Thoracic aorta (tissue), 2 donors: ENCODE measurements at regions not wholly inside any gene's neighbourhood (a gene's known extent, or its start where the extent isn't known, plus 50 kb on each side); places are given as distances from the start of the nearest gene placed in this dataset.

ENCODE experiments used
- ATAC-seq: fragments of 150-250 bp; one replicate; pipeline ENCODE4 v1.8.0; 2017; ENCODE audit warnings: low read depth; ENCODE audit not compliant: insufficient number of reproducible peaks, low FRiP score
- DNase-seq: peaks from one replicate; pipeline ENCODE4 v3.0.0-alpha.2; 2020; ENCODE audit warnings: low spot score
- H3K27ac ChIP-seq, 2 donors: fragments of 200-600 bp; sonication (generic); 1 replicate in 1 of 2; 2 replicates in 1 of 2; pipeline ENCODE4 v1.5.1; 2016; ENCODE audit warnings: mild to moderate bottlenecking in 2 of 2, moderate library complexity in 2 of 2
- H3K27me3 ChIP-seq: fragments of 200-600 bp; sonication (generic); replicated peaks from 2 replicates; pipeline ENCODE4 v1.6.0; 2016; ENCODE audit warnings: mild to moderate bottlenecking; ENCODE audit not compliant: insufficient read depth
- H3K36me3 ChIP-seq: fragments of 200-600 bp; sonication (generic); one replicate; pipeline ENCODE4 v1.5.1; 2016
- H3K4me1 ChIP-seq, 2 donors: fragments of 200-600 bp; sonication (generic); 1 replicate in 1 of 2; 2 replicates in 1 of 2; pipeline versions ENCODE4 v1.5.1 to v1.6.0; 2016; ENCODE audit warnings: low read depth in 2 of 2, mild to moderate bottlenecking in 1 of 2; ENCODE audit not compliant: control insufficient read depth in 1 of 2
- H3K4me3 ChIP-seq: fragments of 200-600 bp; sonication (generic); 2 replicates; pipeline ENCODE4 v1.5.1; 2016; ENCODE audit warnings: mild to moderate bottlenecking
- H3K9me3 ChIP-seq: fragments of 200-600 bp; sonication (generic); 2 replicates; pipeline ENCODE4 v1.5.1; 2016
- CTCF ChIP-seq: fragments of 200-600 bp; sonication (generic); IDR thresholded peaks from one replicate; pipeline ENCODE4 v1.5.1; 2019; ENCODE audit warnings: antibody characterized with exemption

GRCh38 chr3:19070325-19070724, 78.0 kb upstream of the KCNH8 start:
- Histone ChIP-seq H3K27ac (no peak overlapping the region), H3K36me3 (no peaks in the 10 kb centered on the region), H3K4me3 (no peak overlapping the region), H3K9me3 (no peaks in the 10 kb centered on the region), H3K4me1 (peaks cover 0 to 7% of the 10 kb centered on the region in 2 donors), H3K27me3 (no peaks in the 10 kb centered on the region)
- ATAC-seq (no peak), DNase-seq (no peak)
- TF ChIP-seq CTCF, result no peak

- Histone ChIP-seq H3K4me1 (peaks cover 0 to 7% of the 10 kb centered on the region in 2 donors), H3K36me3 (no peaks in the 10 kb centered on the region), H3K27ac (no peak overlapping the region), H3K4me3 (no peak overlapping the region), H3K27me3 (no peaks in the 10 kb centered on the region), H3K9me3 (no peaks in the 10 kb centered on the region)
- peak; percentile 33 for TF ChIP-seq CTCF
- DNase-seq (no peak), ATAC-seq (no peak)
Measured at GRCh38 chr3:19065027-19065426, 83.3 kb upstream of the KCNH8 start.

DNA sequence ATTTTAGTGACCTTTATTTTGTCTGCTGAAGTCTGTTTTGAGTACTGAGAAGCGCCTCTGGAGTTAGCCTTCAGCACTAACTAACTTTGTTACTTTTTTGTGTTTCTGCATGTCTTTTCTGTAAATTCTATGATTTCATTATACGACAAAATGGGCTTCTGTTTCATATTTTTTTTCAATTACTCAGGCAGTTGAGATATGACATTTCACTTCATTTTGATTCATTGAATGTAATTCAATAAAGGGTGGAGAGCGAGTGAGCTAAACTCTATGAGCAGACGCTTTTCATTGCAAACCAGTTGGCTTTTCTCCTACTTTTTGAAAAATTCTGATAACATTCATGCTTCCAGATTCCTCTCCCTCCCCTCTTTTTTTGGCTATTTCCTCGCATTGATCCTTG, 84.4 kb upstream of the KCNH8 start:
- no peak for ATAC-seq
- Histone ChIP-seq H3K4me3 (no peak overlapping the region), H3K27ac (no peak overlapping the region), H3K27me3 (no peaks in the 10 kb centered on the region), H3K9me3 (no peaks in the 10 kb centered on the region), H3K4me1 (no peaks in the 10 kb centered on the region), H3K36me3 (no peaks in the 10 kb centered on the region)
- no peak for TF ChIP-seq CTCF
- no peak for DNase-seq

DNA sequence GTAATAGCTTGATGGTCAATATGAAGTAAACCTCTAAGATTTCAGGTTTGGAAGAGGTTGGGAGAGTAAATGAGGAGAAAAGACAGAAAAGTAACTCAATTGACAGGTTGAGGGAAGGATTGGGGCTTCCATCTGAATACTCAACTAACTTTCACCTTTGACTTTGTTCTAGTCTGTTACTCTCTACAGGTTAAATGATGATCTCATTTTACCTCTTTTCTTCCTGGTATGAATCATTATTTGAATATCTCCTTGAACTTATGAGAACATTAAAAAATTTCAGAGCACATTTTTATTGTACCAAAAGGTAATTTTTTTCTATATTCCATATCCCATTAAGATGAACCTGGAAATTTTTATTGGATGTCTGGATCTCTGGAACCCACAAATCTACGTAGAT, 87.9 kb upstream of the KCNH8 start:
- Histone ChIP-seq H3K36me3 (no peaks in the 10 kb centered on the region), H3K4me3 (no peak overlapping the region), H3K4me1 (peaks cover 0 to 8% of the 10 kb centered on the region in 2 donors), H3K9me3 (no peaks in the 10 kb centered on the region), H3K27me3 (no peaks in the 10 kb centered on the region), H3K27ac (no peak overlapping the region)
- no peak for TF ChIP-seq CTCF
- DNase-seq (no peak), ATAC-seq (no peak)

- no peak overlapping the region for H3K27ac ChIP-seq
- no peak for TF ChIP-seq CTCF
- no peaks in the 10 kb centered on the region for H3K27me3 ChIP-seq
- H3K4me1 ChIP-seq, result peaks cover 0 to 8% of the 10 kb centered on the region in 2 donors
- no peaks in the 10 kb centered on the region for H3K9me3 ChIP-seq
- H3K36me3 ChIP-seq, result no peaks in the 10 kb centered on the region
- no peak for DNase-seq
- ATAC-seq, result no peak
- H3K4me3 ChIP-seq, result no peak overlapping the region
Measured at GRCh38 chr3:19052874-19053273, 95.4 kb upstream of the KCNH8 start.
